ENCODE measurements at regions not wholly inside any gene's neighbourhood (a gene's known extent, or its start where the extent isn't known, plus 50 kb on each side); places are given as distances from the start of the nearest gene placed in this dataset.

- DNase-seq (ENCODE audit: low read depth), result no peak
- no peak overlapping the region for H3K4me3 ChIP-seq (replicated peaks; ENCODE audit: low read depth, low read length)
- TF ChIP-seq CTCF (IDR thresholded peaks at IDR 0.05; ENCODE audit: low read length, missing control alignments), result no peak
Measured at GRCh38 chr12:58532855-58533608, 387.3 kb downstream of the LRIG3 start.

- H3K4me3 ChIP-seq (replicated peaks; ENCODE audit: low read depth, low read length), result no peak overlapping the region
- no peak for TF ChIP-seq CTCF (IDR thresholded peaks at IDR 0.05; ENCODE audit: low read length, missing control alignments)
- DNase-seq (ENCODE audit: low read depth), result no peak
Measured at GRCh38 chr12:58533652-58534051, 386.7 kb downstream of the LRIG3 start.

GRCh38 chr12:58537278-58537677 lies 383.0 kb downstream of the LRIG3 start:
- peak; percentile 70 for DNase-seq (ENCODE audit: low read depth)
- TF ChIP-seq CTCF (IDR thresholded peaks at IDR 0.05; ENCODE audit: low read length, missing control alignments), result no peak
- H3K4me3 ChIP-seq (replicated peaks; ENCODE audit: low read depth, low read length), result no peak overlapping the region

GRCh38 chr12:58539295-58539694 lies 381.0 kb downstream of the LRIG3 start:
- H3K4me3 ChIP-seq (replicated peaks; ENCODE audit: low read depth, low read length), result no peak overlapping the region
- no peak for DNase-seq (ENCODE audit: low read depth)
- TF ChIP-seq CTCF (IDR thresholded peaks at IDR 0.05; ENCODE audit: low read length, missing control alignments), result no peak

GRCh38 chr12:58540480-58541299 lies 379.6 kb downstream of the LRIG3 start:
- peak; percentile 90 for DNase-seq (ENCODE audit: low read depth)
- TF ChIP-seq CTCF (IDR thresholded peaks at IDR 0.05; ENCODE audit: low read length, missing control alignments), result peak; percentile 87

GRCh38 chr12:58541300-58541690 lies 379.0 kb downstream of the LRIG3 start:
- peak; percentile 31 for DNase-seq (ENCODE audit: low read depth)

More at GRCh38 chr12:58540480-58541299, 379.6 kb downstream of the LRIG3 start:
- H3K4me3 ChIP-seq (replicated peaks; ENCODE audit: low read depth, low read length), result no peak overlapping the region

More at GRCh38 chr12:58541300-58541690, 379.0 kb downstream of the LRIG3 start:
- no peak for TF ChIP-seq CTCF (IDR thresholded peaks at IDR 0.05; ENCODE audit: low read length, missing control alignments)
- H3K4me3 ChIP-seq (replicated peaks; ENCODE audit: low read depth, low read length), result no peak overlapping the region

Measured in fibroblast of pulmonary artery (primary cell).